Fibroblast of peridontal ligament (primary cell): ENCODE measurements at regions not wholly inside any gene's neighbourhood (a gene's known extent, or its start where the extent isn't known, plus 50 kb on each side); places are given as distances from the start of the nearest gene placed in this dataset.

ENCODE experiments used
- DNase-seq: peaks from one replicate; pipeline ENCODE4 v3.0.0-alpha.2; 2010; ENCODE audit errors: extremely low read depth

DNA sequence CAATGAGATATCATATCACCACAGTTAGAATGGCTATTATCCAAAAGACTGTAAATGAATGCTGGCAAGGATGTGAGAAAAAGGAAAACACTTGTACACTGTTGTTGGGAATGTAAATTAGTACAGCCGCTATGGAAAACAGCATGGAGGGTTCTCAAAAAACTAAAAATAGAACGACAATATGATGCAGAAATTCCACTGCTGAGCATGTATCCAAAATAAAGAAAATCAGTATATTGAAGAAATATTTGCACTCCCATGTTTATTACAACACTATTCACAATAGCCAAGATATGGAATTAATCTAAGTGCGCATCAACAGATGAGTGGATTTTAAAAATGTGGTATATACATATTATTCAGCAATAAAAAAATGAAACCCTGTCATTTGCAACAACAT is 898.9 kb upstream of the MAN1A1 start:
- DNase-seq = no peak

DNA sequence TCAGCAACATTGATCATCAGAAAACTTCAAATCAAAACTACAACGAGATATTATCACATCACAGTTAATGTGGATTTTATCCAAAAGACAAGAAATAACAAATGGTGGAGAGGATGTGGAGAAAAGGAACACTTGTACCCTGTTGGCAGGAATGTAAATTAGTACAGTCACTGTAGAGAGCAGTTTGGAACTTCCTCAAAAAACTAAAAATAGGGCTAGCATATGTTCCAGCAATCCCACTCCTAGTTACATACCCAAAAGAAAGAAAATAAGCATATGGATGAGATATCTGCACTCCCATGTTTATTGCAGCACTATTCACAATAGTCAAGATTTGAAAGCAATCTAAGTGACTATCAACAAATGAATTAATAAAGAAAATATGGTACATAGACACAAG is 887.7 kb upstream of the MAN1A1 start:
- no peak for DNase-seq

DNA sequence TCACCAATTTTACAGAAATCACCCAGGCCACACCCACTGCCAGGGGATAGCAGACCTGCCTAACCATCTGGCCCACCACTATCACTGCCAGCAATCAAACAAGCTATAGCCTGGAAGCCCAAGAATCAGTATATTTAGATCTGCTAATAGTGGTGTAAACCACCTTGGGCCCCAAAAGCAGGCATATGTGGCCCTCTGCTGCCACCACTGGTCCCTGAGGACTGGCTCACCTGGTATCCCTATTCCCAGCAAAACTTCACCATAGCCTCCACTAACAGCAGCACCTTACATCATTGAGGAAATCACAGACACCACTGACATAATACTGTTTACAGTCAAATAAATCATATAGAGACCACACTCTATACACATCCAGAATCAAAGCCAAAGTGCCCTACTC is 880.4 kb upstream of the MAN1A1 start:
- no peak for DNase-seq

DNA sequence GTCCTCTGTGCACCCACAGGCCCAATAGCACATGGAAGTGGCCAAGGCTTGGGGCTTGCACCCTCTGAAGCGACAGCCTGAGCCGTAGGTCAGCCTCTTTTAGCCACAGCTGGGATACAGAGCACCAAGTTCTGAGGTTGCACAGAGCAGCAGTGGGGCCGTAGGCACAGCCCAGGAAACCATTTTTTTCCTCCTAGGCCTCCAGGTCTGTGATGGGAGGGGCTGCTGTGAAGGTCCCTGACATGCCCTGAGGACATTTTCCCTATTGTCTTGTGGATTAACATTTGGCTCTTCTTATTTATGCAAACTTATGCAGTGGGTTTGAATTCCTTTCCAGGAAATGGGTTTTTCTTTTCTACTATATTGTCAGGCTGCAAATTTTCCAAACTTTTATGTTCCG is 878.7 kb upstream of the MAN1A1 start:
- DNase-seq = no peak

DNA sequence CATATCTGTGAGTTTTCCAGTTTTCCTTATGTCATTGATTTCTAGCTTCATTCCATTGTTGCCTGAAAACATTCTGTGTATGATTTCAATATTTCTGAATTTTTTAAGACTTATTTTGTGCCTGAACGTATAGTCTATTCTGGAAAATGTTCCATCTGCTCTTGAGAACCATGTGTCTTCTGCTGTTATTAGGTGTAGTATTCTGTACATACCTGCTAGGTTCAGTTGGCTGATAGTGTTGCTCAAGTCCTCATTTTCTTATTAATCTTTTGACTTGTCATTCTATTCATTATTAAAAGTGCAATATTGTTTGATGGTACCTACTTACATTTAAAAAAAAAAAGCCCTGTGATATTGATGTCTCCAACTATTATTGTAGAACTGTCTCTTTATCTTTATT is 869.8 kb upstream of the MAN1A1 start:
- DNase-seq = no peak

DNA sequence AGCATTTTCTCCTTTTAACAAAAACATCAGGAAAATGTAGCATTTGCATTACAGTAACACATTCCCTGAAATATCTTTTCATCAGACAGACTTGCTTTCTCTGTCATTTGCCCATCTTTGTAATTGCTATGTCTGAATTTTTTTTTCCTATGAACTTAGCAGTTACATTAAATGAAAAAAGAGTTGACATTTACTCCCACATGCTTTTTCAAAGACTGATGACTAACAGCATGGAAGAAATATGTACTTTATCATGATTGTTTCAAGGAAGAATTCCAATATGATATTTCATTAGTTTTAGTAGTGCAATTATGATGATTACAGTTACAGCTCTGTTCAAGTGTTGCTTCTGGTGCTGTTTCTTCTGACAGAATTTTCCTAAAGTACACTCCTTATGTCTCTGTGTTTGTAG is 864.5 kb upstream of the MAN1A1 start:
- DNase-seq = no peak

DNA sequence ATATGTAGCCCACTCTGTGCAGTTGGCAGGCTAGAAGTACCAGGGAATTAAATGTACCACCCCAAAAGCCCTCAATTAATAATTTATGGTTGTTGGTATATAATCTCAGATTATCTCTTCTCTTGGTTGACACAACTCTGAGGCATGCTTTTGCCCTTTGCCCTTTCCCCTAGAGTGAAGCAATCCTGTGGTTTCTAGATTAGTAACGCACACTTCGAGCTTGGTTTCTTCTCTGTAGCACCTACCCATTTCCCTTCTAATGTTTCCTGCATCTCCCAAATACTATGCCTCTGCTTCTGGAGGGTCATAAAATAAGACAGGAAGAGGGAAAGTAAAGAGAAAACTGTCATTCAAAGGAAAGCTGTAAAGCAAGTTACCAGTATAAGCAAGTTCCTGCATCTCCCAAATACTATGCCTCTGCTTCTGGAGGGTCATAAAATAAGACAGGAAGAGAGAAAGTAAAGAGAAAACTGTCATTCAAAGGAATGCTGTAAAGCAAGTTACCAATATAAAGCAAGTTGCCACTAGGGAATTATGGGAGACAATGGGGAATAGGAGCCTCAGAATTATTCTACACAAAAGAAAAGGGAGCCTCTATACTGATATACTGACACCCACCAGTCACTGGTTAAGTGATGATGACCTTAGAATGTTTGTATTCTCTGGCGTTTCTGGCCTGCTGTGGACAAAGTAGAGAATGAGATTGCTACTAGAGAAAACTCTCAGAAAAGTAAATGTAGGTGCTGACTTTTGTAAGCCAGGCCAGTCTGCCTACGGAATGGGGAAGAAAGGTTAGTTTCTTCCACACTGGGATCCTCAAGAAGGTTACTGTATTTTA is 862.6 kb upstream of the MAN1A1 start:
- no peak for DNase-seq

DNA sequence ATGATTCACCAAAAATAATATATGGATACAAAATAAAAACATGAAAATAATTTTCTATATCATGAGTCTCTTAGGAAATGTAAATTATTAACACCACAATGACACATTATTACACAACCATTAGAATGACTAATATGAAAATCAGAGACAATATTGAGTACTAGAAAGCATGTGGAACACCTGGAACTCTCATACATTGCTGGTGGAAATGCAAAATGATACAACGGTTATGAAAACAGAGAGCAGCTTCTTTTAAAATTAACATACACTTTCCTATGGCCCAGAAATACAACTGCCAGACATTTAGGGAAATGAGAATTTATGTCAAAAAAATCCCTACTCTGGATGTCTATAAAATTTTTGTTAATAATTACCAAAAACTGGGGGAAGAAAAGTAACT is 853.3 kb upstream of the MAN1A1 start:
- DNase-seq = no peak

DNA sequence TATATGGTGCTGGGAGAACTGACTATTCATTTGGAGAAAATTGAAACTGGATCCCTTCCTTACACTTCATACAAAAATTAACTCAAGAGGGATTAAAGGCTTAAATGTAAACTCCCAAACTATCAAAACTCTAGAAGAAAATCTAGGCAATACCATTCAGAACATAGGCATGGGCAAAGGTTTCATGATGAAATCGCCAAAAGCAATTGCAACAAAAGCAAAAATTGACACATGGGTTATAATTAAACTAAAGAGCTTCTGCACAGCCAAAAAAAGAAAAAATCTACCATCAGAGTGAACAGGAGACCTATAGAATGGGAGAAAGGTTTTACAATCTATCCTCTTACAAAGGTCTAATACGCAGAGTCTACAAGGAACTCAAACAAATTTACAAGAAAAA is 851.3 kb upstream of the MAN1A1 start:
- no peak for DNase-seq

DNA sequence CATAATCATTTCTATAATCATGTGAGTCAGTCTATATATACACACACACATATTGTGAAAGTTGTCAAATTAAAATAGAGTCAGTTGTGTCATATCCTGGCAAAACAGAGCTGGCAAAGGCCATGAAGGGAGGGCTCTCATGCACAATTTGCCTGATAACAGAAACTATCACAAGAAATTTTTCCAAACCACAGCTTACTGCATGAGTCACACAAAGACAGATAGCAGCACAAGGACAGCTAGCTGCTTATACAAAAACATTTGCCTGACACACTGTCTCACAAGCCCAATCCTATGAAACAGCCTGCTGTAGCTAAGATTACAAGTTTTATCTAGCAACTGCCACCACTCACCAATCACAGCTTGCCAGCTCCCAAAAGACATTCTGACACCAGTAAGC is 848.5 kb upstream of the MAN1A1 start:
- DNase-seq = no peak

DNA sequence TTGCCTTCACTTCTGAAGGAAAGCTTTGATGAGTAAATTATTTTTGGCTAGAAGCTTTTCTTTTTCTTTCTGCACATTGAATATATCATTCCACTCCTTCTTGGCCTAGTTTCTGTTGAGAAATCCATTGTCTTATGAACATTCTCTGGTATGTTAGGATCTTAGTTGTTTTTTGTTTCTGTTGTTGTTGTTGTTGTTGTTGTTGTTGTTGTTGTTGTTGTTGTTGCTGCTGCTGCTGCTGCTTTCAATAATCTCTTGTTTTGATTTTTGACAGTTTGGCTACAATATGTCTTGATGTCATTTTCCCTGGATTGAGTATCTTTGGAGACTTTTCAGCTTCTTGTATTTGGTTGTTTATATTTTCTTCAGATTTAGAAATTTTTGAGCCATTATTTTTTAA is 836.5 kb upstream of the MAN1A1 start:
- DNase-seq = no peak

DNA sequence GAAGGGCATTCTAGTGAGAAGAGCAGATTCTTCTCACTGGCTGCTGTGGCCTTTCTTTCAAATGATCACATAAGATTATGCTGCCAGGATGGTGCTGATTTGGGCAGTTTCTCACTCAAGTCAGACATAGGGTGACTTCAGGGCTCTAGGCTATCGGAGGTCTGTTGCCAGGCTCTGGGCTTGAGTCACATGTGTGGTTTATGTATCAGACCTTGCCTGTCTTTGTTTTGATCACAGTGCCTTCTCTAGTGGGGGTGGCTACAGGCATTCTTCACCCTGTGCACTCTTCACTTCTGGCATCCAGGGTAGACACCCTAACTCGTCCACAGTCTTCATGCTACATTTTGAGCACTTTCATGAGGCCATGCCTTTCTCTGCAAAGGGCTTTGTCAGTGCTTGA is 823.7 kb upstream of the MAN1A1 start:
- DNase-seq = no peak

DNA sequence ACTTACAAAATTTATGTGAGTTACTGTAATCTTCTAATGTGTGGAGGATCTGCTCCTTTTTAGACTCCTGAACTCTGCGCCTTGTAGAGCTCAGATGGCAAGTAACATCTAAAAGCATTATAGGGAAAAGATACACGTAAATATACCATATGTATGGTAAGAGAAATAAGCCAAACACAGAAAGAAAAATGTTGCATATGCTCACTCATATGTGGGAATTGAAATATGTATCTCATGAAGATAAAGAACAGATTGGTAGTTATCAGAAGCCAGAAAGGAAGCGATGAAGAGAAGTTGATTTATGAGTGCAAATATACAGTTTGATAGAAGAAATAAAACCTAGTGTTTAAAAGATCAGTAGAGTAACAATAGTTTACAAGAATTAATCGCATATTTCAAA is 815.0 kb upstream of the MAN1A1 start:
- no peak for DNase-seq

DNA sequence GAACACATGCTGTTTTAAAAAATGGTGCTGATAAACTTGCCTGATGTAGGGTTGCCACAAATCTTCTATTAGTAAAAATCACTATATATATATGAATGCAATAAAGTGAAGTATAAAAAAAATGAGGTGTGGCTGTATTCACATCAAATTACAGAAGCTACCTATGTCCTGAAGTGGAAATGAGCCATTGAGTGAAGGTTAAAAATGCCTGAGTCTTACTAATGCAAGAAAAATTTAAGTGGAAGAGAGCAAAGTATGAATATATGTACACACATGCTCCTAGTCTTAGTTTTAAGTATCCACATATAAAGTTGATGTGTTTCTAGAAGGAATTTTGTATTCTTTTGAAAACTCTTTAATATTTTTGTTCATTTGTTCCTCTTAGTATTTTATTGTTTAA is 808.3 kb upstream of the MAN1A1 start:
- no peak for DNase-seq

DNA sequence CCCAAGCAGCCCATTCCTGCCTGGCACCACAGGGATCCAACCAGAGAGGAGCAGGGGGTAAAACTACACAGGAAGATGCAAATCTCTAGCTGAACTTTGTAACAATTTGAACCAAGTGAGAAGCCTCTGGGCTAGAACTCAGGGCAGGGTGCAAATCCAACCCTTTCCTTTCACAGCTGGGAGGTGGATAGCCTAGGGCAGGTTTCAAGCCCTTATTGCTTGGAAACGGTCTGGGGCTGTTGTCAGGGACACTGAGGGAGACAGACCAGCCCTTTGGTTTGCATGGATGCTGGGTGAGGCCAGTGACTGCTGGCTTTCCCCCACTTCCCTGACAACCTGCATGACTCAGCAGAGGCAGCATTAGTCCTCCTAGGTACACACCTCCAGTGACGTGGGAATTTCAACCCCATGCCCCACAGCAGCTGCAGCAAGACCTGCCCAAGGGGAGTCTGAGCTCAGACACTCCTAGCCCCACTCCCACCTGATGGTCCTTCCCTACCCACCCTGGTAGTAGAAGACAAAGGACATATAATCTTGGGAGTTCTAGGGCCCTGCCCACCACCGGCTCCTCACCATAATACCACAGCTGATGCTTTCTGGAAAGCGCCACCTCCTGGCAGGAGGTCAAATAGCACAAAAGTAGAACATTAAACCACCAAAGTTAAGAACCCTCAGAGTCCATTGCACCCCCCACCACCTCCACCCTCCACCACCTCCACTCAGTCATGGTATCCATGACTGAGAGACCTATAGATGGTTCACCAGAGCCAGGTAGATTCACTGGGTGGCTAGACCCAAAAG is 797.7 kb upstream of the MAN1A1 start:
- DNase-seq = no peak

DNA sequence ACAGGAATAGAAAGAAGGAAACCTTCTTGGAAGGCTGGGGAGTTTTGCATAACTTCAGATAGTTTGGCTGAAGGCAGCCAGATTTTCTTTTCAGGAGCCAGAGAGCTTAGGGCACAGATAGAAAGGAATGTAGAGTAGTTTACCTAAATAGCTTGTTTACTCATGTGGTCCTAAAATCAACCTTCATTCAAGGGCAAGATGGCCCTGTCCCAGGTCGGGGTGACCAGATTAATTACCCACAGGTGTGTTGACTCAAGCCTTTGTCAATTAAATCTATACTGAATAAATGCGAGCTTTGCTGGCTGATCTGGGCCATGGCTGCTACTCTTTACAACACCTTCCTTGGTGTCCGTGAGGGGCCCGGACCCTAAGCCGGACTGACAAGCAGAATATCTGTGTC is 792.0 kb upstream of the MAN1A1 start:
- DNase-seq = no peak

DNA sequence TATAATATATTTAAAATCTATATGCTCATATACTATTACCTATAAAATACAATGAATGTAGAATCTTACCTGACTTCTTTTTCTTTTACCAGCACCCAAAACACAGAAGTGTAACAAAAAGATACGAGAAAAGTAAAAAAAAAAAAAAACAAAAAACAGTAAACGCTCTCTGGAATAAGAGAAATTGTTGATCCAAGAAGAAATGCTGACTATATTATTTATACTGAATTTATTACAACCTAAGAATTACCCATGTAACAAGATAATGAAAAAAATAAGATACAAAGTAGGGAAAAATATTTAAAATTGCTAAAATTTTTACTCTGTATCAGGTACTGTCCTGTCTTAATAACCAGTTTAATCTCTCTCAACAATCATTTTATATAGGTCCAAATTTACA is 787.9 kb upstream of the MAN1A1 start:
- no peak for DNase-seq

DNA sequence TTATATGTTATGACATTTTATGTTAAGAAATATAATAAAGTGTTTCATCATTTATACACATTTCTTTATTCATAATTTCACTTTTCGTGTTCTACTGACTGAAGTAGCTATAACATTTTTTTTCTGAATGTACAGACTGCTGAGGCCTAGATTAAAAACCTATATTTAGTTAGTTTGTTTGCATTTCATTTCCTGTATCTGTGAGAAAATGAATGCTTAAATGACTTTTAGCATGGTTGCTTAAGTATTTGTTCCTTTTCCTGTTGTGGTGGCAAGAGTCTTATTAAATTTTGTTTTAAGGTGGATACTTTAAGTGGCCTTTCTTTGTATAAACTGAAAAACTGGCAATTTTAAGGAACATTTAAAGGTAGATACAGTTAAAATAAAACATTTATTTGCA is 779.7 kb upstream of the MAN1A1 start:
- no peak for DNase-seq

DNA sequence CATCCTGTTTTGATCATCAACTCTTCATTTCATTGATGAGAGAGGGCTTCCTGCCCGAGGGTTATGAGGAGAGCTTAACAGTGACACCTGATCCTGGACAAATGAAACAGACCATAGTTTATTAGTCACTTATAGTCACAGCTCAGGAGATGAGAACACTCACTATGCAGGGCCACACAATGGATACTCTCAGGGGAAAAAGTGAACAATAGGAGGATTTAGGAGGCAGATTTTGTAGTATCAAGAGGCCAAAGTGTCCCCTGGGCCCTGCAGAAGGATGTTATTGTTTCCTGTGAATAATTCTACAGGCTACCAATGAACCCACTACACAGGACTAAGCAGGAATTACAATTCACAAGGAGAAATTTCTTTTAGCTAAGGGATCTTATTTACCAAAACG is 772.8 kb upstream of the MAN1A1 start:
- no peak for DNase-seq

DNA sequence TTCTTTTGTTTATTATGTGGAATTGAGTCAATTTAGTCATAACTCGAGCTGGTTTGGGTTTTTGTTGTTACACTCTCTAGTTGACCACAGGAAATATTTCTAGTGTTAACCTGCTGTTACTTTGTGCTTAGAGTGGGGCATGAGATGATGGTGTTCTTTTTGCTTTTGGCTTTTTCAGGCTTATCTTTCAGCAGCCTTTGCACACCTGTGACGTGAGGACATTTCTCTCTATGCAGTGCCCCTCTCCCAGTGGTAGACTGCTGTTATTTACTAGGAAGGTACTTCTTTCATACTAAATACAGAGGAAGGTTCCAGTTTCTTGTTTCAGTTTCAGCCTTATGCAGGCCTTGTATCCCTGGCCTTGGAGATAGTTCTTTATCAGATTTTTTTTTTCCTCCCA is 766.8 kb upstream of the MAN1A1 start:
- no peak for DNase-seq

DNA sequence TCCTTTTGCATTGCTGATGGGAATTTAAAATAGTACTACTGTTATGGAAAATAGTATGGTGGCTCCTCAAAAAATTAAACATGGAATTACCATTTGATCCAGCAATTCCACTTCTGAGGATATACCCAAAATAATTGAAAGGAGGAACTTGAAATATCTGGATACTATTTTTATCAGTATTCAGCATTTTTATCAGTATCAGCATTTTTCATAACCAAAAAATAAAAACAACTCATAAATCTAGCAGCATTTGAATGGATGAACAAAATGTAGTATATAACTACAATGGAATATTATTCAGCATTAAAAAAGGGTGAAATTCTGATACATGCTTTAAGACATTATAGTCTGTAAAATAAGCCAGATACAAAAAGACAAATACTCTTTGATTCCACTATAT is 763.4 kb upstream of the MAN1A1 start:
- DNase-seq = no peak

DNA sequence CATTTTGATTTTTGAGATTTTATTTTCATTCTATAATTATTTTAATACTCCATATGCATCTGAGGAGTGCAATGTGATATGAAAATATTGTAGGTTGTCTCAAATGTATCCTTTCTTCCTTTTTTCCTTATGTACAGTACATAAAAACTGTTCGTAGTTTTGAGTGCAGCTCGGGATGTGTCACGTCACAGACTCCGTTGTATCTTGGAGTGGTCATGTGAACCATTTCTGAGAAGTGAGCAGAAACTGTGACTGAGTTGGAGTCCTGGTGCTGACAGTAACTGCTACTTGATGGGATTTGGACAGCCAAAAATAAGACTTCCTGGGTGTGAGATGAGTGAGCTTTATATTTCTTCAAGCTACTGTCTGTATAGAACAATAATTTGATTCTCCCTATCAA is 761.4 kb upstream of the MAN1A1 start:
- DNase-seq = no peak

DNA sequence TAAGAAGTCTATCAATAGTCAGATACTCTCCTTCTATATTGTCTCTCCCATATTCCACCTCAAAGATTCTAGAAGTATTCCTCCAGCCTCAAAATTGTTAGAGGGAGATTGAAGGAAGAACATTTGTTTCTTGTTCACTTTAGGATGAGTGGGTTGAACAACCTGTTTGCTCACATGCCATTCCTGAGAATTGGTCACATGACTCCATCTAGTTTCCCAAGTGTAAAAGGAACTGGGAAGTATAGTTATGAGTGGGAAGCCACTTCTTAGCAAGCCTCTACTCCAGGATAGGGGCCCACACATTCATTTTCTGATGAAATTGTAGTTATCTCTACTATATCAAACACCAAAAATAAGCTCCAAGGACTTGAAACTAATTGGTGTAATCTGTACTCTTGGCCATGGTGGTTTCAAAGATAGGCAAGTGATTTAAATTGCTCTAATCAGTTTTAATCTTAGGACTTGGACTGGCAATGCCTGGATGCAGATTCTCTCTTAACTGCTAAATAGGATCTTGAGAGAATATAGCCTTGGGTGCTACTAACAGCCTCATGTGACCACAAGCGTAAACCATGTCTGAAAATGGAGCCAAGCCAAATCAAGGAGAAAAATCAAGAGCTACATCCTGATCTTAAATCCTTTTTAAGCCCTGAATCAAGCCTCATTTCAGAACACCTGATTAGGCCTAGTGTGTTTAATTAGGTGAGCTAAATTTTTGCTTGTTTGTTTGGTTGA is 758.7 kb upstream of the MAN1A1 start:
- DNase-seq = no peak
